HG02885 (cell line): ENCODE measurements at regions not wholly inside any gene's neighbourhood (a gene's known extent, or its start where the extent isn't known, plus 50 kb on each side); places are given as distances from the start of the nearest gene placed in this dataset.

ENCODE experiments used
- ATAC-seq: cut with Tn5 transposase; IDR thresholded peaks from one replicate; pipeline ENCODE4 v1.9.1; 2021; ENCODE audit warnings: mild to moderate bottlenecking; ENCODE audit not compliant: unreplicated experiment, poor library complexity

DNA sequence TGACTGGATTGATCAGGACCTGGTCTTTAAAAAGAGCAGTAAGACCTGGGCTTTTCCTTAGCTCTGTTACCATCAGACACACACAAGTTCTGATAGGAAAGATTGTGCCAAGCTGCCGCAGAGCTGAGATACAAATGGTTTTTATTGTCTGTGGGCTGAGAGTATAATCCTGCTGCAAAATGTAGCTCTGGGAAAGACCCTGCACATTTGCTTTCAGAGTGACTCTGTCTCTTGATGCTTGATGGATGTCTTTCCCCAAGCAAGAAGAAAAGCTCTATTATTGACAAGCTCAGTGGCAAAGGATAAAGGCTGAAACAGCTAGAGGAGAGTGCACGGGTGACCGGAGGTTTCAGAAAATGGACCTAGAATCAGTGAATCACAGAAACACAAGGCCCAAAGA is 95.3 kb upstream of the PARD3B start:
- ATAC-seq = no peak

DNA sequence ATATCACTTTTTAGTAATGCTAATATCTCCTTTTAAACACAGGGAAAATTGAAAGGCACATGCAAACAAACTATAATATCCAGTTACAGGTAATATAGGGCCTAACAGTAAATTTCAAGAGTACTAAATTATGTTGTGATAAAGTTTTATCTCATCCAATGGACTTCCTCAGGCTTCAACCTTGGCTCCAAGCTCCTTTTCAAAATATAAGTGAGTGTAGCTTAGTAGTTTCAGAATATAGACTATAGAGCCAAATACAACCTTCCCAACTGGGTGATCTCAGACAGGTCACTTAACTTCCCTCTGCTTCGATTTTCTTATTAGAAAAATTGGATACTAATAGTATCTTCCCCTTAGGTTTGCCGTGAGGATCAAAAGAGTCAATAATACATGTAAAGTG is 93.5 kb upstream of the PARD3B start:
- ATAC-seq = no peak

DNA sequence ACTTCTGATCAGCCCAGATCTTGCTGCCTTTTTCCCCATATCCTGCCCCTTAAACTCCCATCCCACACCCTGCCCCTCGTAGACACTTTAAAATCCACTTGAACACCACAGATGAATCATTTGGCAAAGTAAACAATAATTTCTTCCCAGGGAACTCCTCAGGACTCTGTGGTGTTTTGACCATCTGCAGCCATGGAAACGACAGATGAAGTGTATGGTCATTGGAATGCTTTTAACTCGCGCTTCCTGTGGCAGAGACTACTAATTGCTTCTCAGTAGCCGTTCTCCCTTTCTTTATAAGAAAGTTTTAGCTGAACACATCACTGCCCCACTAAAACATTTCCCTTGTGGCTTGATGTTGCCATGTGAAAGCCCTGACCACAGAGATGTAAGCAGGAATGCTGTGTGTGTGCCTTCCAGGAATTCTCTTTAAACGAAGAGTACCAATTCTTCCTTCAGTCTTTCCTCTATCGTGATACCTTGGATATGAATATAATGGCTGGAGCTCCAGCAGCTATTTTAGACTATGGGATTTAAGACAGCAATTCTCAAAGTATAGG is 92.7 kb upstream of the PARD3B start:
- ATAC-seq = no peak

DNA sequence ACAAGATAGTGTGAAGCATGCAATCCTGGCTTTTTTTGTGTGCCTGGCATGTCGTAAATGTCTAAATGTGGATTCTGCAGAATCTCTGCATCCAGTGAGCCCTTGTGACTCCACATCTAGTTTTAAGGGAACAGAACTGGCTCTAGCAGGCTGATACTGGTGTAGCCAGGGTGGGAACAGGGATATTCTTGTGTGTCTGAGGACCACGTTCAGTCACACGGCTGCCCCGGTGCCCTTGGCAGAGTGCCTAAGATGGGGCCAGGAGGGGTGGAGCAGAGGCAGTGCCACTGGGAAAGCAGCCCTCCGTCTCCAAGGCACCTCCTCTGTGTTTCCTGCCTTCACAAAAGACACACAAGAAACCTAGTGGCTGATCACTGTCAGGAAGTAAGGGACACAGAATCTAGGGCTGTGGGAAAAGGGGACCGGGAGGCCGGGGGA is 91.5 kb upstream of the PARD3B start:
- no peak for ATAC-seq

DNA sequence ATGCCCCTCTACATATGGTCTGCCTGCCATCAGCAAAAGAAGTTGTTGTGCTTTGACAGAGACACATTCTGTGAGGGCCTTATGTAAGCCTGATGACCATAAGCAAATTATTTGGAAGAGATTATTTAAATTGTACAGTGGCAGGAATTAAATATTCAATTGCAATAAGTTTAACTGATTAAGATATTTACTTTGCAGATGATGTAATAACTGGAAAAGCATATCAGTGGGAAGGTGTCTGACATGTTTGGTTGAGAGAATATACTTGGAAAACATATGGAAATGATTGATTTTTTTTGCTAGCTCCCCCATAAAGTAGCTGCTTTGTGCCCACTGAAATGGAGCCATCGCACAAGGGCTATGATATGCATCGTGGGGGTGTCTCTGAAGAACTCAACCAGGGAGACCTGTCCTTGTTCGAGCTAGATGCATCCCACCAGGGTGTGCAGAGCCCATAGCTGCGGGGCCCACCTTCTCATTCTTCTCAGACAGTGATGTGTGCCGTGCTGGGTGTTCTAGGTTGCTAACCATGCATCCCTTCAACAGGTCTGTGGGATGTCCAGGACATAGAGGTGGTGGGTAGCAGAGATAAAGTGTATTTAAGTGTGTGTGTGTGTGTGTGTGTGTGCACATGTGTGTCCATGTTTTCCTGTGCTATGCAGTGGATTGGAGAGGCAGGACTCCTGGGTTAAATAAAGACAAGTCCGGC is 90.4 kb upstream of the PARD3B start:
- no peak for ATAC-seq

DNA sequence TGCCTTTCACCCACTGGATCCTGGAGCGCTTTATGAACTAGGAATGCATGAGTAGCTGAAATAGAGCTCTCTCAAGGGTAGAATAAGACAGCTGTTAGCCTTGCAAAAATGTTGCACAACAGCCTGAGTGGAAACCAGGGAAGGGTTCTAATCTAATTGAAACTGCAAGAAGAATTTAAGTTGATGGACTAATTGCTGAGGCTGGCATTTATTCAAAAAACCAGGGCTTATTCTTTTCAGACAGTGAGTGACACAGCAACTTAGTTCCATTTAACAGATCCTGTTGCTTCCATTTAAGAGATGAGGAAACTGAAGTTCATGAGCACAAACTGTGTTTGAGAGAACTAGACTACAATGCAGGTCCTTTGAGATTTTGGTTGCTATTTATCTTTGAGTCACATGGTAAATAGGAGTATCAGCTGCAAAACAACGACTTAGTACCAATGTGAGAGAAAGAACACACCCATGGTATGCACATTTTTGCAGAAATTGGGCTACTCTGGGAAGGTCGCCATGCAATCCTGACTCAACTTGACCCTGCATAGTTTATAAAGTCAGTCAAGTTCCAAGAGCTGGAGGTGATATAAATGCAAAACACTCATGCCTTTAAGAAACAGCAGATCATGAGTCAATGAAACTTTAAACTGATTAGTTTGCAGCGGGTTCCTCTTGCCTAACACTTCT is 76.4 kb upstream of the PARD3B start:
- ATAC-seq = no peak

DNA sequence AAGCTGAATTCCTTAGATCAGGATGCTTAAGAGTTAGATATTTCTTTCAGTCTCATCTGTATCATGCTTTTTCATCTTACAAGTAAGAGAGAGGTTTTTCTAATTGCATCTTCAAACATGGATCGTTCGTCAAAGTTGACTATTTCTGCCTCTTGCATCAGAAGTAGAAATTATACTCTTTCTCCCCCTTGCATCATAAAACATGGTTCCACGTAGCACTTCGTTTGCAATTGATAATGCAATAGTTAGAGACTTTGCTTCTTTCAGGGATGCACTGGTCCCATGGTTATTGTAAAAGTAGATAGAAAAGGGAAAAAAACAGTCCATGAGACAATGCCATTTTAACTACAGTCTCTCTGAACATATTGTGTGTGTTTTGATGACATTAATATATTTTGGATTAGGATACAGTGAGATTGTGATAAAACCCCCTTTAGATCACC is 75.1 kb upstream of the PARD3B start:
- ATAC-seq = no peak

DNA sequence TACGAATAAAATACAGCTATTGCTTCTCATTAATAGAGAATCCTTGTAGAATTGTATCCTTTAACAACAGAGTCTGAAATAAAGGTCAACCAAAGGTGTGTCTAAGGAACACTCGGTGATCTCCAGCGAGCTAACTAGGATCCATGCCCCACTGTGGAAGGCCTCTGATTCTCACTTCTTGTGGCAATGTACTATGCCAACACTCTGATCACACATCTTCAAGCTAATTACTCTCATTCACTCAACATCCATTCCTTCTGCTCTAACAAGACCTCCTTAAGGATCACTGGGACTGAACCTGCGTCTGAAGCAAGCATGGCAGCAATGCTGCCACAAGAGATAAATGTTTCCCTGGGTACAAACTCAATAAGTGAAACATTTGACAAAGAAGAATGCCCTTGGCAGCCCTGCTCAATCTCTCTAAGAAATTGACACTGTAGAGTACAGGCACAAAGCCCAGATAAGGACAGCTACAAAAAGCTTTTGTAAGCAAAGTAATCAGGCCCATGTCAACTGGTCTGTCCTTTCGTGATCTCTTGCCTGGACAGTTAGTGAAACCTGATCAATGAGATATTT is 74.6 kb upstream of the PARD3B start:
- ATAC-seq = no peak

DNA sequence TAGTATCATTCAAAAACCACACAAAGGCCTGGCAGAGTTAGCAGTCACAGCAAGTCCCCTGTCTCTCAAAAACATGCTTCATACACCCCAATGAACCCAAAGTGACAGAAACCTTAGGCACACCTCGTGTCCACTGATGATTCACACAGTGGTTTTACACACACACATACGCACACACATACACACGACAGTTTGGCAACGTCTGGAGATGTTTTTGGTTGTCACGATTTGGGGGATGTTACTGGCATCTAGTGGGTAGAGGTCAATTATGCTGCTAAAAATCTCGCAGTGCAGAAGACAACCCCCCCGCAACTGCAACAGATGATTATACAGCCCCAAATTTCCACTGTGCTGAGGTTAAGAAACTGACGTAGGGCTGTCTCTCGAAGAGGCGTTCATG is 72.9 kb upstream of the PARD3B start:
- ATAC-seq = no peak

DNA sequence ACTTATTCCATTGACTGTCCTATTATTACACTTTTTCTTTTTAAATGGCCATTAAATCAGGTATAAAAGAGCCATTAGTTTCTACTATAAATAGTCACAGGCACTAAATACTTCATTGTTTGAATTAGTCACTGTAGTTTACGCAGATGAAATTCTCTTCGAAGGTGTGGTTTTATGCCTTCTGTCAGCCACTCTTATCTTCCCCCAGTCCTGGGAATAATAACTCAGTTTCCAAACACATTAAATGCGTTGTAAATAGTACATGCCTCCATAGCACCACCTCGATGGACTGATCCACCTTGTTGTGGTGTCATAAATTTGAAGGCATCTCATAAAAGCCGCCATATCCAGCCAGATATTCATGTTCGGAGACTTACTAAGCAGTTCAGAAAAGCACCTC is 72.1 kb upstream of the PARD3B start:
- ATAC-seq = no peak

DNA sequence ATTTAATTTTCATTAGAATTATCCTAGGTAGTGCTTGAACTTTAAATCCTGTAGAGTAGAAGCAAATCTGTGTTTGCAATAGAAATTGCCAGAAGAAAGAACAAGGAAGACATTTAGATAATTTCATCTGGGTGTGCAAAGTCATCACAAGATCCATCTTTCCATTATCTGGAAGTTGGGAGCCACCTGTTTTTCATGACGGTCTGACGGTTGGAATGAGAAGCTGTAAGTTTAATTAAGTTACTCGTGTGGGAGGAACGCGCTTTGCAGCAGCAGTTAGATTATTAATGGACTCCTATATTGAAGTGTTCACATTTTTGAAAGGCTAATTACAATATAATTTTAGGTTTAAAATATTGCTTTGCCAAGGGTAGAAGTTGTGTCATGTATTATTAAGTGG is 69.9 kb upstream of the PARD3B start:
- no peak for ATAC-seq

DNA sequence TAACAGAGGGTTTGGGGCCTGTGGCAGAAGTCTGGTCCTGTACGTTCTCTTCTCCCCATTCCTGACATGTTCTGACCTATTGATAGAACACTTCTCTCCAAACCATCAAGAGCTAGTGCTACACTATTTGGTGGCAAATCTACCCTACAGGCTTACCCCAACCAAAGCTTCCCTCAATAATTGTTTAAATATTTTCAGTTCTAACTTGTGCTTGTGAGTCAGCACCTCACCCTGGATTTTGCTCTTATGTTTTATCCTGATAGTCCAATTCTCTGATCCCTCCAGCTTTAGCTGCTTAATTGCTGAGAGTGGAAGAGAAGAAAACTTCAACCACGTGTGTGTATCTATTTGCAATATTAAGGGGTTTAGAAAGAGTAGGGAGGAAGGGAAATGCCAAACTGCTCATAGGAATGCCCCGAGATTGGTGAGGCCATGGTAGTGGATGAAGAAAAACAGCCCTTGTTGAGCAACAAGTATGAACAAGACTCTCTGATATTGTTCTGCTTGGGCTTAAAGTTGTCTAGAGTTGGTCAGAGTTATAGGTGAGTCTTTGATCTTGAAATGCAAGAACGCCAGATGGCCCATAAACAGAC is 67.8 kb upstream of the PARD3B start:
- no peak for ATAC-seq

DNA sequence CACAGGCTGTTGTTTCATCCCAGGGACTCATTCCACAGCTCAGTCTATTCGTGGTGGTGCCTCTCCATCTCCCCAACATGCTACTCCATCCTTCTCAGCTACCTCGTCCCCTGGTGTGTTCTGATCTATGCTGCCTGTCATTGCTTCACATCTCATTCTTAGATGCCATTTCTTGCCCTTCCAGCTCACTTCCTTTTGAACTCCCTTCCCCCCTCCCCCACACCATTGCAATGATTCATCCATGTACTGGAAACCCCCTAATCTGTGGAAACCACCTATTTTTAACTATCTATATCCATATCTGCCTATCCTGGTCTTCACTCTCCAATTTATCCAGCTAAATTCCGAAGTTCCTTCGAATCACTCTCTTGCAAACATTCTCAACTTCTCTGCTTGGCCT is 65.7 kb upstream of the PARD3B start:
- no peak for ATAC-seq

DNA sequence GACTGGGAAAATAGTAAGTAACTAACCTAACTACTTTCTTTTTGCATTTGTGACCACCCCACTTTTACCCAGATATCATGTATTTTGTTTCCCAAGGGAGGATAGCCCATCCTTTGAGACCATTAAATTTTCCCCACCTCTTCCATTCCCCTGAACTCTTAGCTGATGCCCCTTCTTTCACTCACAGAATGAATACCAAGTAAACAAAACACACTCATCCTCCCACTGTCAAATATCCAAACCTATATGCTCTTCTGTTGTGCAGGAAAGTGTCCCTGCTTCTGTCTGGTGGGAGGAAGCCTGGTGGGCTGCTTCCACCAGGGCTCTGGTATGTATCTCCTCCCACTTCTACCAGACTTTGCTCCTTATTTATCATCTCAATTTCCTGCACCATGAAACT is 64.6 kb upstream of the PARD3B start:
- ATAC-seq = no peak

DNA sequence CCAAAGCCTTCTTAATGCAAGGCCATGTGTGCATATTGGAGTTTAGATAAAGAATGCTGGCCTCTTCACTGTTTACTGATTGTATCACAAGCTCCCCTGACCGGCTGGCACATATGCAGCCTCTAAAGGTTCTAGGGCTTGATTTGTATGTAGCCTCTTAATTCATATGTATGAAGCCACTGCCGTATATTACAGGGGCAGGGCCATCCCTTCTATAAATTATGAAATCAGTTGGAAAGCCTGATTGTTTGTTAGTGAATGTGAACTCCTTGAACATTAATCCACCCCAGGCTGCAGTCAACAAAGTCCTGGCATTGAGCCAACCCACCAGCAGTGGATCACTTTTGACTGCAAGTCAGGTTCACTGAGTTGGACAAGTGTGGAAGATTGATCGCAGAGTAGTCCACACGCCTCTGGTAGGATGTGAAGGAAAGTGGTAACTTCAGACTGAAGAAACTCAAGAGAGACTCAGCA is 61.6 kb upstream of the PARD3B start:
- no peak for ATAC-seq

DNA sequence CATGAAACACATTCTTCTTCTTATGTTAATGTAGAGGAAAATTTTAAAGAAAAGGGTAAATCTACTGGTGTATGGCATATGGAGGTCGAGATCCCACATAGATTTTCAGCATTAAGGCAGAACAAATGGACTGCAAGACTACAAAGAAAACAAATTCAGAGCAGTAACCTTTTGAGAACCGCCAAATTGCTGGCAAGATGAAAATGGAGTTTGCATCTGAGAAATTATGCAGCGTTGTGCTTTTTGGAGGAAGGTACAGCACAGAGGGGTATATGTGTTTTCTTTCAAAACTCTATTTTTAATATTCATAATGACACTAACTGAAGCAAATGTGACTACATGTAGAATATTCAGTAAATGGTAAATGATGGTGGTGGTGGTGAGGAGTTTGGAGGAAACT is 59.0 kb upstream of the PARD3B start:
- ATAC-seq = no peak

DNA sequence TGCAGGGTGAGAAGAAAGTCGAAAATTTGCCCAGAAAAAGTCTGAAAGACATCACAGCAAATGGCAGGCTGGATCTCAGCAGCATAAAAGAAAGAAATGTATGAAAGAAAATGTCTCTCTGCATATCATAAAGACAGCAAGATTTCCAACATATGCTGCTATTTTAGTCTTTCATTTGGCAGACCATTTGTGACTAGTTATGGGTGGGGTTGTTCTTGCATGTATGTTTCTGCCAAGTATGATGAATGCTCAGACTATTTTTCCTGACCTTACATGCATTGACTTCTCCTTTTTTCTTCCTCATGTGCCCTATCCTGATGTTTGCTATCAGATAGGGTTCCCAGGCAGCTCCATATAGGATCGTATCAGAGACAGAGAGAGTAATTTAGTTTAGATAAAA is 58.5 kb upstream of the PARD3B start:
- ATAC-seq = no peak

DNA sequence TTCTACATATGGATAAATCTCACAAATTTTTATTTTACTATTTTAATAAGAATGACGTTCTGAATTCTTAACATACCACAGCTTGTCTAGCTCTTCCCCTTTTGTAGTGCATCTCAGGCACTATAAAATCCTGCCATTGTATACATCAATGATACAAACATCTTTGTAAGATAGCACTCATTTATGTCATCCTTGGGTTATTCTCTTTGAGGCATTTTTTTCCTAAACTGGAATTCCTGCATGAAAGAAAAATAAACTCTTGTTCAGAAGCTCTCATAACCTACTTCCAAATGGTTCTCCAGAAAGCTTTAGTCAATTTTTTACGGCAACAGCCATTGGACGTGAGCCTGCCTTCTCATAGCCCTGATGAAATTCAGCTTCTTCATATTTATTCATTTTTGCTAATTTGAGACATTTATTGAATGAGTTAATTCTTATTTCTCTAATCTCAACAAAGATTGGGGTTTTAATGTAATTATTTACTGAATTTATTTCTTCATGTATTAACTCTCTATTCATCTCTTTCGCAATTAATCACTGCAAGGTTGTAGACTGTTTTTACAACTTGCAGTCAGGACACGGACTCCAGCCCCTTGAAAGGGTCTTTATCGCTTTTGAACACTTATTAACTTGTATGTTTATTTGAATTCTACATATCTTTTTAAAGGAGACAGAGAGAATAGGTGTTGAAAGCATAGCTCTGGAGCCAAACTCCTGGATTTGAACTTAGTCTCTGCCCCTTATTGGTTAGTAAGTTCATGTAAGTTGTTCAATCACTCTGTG is 57.6 kb upstream of the PARD3B start:
- no peak for ATAC-seq

DNA sequence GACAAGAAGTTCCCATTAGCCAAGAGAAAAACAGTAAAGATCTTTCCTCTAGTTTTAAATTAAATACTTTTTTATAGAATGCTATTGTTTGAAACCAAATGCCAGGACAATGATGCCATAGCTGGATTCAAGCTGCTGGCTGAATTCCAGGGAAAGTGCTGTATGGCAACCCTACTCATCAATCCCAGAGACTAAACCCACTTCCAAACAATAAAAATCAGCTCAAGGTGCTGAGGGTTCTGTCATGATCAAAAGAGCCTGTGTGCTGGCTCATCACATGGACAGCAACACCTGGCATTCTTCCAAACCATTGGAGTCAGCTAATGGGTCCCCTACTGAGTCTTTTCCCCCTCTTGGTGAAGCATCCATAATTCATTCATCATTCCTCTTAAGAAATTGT is 53.7 kb upstream of the PARD3B start:
- ATAC-seq = no peak

DNA sequence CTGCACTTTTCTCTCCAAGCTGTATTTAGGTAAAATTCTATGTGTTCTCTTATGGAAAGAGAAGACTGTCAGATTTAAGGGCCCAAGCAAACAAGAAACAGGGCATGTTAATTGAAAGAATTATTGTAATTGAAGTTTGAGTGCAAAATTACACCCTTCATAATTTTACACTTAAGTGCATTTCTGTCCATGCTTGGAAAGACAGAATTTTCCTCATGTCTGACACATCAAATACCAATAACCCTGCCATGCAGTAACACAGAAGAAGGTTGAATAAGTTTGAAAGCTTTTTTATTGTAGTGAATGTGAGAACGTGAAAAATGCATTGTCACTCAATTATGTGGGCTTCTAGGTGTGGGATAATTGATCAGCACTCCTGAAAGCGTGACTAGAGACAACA is 52.9 kb upstream of the PARD3B start:
- ATAC-seq = no peak
